ENCODE measurements at regions not wholly inside any gene's neighbourhood (a gene's known extent, or its start where the extent isn't known, plus 50 kb on each side); places are given as distances from the start of the nearest gene placed in this dataset.
"Not testable (repeated sequence)": the region's sequence is repeated elsewhere in the genome, so short reads cannot be mapped to it uniquely, and the experiment has no call there.

GRCh38 chr4:58871509-58871908, 1761.3 kb upstream of the IGFBP7 start:
- no peak for DNase-seq (ENCODE audit: low spot score)

- no peak for DNase-seq (ENCODE audit: low spot score)
Observed at GRCh38 chr4:58849026-58849425, 1738.8 kb upstream of the IGFBP7 start.

GRCh38 chr4:58843455-58843854, 1733.3 kb upstream of the IGFBP7 start:
- no peak for DNase-seq (ENCODE audit: low spot score)

- no peak for DNase-seq (ENCODE audit: low spot score)
Observed at GRCh38 chr4:58833126-58833525, 1722.9 kb upstream of the IGFBP7 start.

- DNase-seq (ENCODE audit: low spot score), result no peak
Observed at GRCh38 chr4:58825278-58825677, 1715.1 kb upstream of the IGFBP7 start.

GRCh38 chr4:58818560-58818959, 1708.4 kb upstream of the IGFBP7 start:
- not testable (repeated sequence) for DNase-seq (ENCODE audit: low spot score)

- no peak for DNase-seq (ENCODE audit: low spot score)
Observed at GRCh38 chr4:58809948-58810347, 1699.8 kb upstream of the IGFBP7 start.

- no peak for DNase-seq (ENCODE audit: low spot score)
Observed at GRCh38 chr4:58809366-58809765, 1699.2 kb upstream of the IGFBP7 start.

GRCh38 chr4:58808817-58809216, 1698.6 kb upstream of the IGFBP7 start:
- DNase-seq (ENCODE audit: low spot score), result no peak

- DNase-seq (ENCODE audit: low spot score), result no peak
Observed at GRCh38 chr4:58807843-58808615, 1697.8 kb upstream of the IGFBP7 start.

GRCh38 chr4:58776627-58777026, 1666.4 kb upstream of the IGFBP7 start:
- no peak for DNase-seq (ENCODE audit: low spot score)

GRCh38 chr4:58767598-58767997, 1657.4 kb upstream of the IGFBP7 start:
- DNase-seq (ENCODE audit: low spot score), result no peak

GRCh38 chr4:58766763-58767162, 1656.6 kb upstream of the IGFBP7 start:
- DNase-seq (ENCODE audit: low spot score), result no peak

- DNase-seq (ENCODE audit: low spot score), result no peak
Observed at GRCh38 chr4:58761563-58761962, 1651.4 kb upstream of the IGFBP7 start.

- no peak for DNase-seq (ENCODE audit: low spot score)
Observed at GRCh38 chr4:58760737-58761136, 1650.6 kb upstream of the IGFBP7 start.

GRCh38 chr4:58760100-58760499, 1649.9 kb upstream of the IGFBP7 start:
- DNase-seq (ENCODE audit: low spot score), result no peak

GRCh38 chr4:58749206-58749605, 1639.0 kb upstream of the IGFBP7 start:
- DNase-seq (ENCODE audit: low spot score), result no peak

- DNase-seq (ENCODE audit: low spot score), result no peak
Observed at GRCh38 chr4:58740897-58741296, 1630.7 kb upstream of the IGFBP7 start.

GRCh38 chr4:58739275-58739674, 1629.1 kb upstream of the IGFBP7 start:
- no peak for DNase-seq (ENCODE audit: low spot score)

- no peak for DNase-seq (ENCODE audit: low spot score)
Observed at GRCh38 chr4:58738375-58738774, 1628.2 kb upstream of the IGFBP7 start.

GRCh38 chr4:58734030-58734674, 1624.0 kb upstream of the IGFBP7 start:
- peak; percentile 10 for DNase-seq (ENCODE audit: low spot score)

- DNase-seq (ENCODE audit: low spot score), result no peak
Observed at GRCh38 chr4:58732973-58733372, 1622.8 kb upstream of the IGFBP7 start.

- DNase-seq (ENCODE audit: low spot score), result no peak
Observed at GRCh38 chr4:58723954-58724353, 1613.8 kb upstream of the IGFBP7 start.
